Right renal cortex interstitium (tissue), 3 donors: ENCODE measurements at regions not wholly inside any gene's neighbourhood (a gene's known extent, or its start where the extent isn't known, plus 50 kb on each side); places are given as distances from the start of the nearest gene placed in this dataset.
"Not testable (repeated sequence)": the region's sequence is repeated elsewhere in the genome, so short reads cannot be mapped to it uniquely, and the experiment has no call there.

ENCODE experiments used
- DNase-seq, 3 donors: peaks; one replicate each; pipeline ENCODE4 v3.0.0-alpha.2; 2013; ENCODE audit warnings: low read depth in 3 of 3, low spot score in 2 of 3

GRCh38 chr2:6183226-6183625 is 491.0 kb downstream of the SOX11 start:
- no peak for DNase-seq

DNA sequence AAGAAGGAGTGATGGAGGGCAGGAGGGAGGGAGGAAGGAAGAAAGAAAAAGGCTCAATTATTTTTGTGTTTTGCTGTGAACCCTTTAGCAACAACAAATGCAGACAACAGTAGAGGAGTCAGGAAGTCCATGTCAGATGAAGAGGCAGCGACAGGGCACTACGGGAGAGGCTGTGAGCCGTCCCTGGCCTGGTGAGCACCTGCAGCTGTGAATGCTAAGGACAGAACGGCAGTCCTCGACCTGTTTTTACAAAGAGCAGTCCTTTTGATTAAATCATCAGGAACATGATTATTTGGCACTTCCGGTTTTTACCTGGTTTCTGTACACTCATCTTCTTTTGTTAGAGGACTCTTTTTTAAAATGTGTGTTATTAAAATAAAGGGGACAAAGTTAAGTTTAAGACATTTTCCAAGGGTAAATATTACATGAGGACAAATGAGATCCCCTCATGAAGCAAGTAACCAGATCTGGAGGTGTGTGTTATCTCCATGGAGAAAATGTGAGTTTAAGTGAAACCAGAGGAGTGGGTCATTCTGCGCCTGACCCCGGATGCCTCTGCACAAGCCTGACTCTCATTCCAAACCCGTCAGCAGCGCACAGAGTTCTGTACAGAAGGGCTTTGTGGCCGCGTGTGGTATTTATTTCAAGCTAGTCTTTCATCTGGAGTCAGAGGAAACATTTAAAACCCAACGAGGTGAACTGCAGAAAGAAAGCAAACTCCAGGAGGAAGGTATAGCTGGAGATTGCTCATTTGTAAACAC is 492.5 kb downstream of the SOX11 start:
- DNase-seq: peak in 2 of 3 donors; percentile 67 to 77

GRCh38 chr2:6186332-6187151 is 494.4 kb downstream of the SOX11 start:
- DNase-seq: no peak

DNA sequence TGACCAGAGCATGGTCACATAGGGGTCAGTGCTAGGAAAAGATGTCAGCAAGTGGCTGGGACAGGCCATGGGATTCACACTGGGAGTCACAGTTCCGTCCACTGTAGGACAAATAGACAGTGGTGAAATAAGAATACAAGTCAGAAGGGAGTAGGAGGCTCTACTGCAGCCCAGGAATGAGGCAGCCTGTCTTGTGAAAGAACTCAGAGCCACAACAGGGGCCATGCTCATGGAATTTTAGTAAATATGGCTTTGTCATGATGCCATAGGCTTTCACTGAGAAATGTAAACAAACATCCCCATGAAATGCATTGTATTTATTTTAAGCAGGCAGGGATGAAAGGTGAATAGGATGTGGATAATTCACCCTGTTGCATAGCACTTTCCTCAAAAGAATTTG is 504.3 kb downstream of the SOX11 start:
- DNase-seq: no peak

- not testable (repeated sequence) for DNase-seq
These were observed 506.3 kb downstream of the SOX11 start for GRCh38 chr2:6198370-6198919.

DNA sequence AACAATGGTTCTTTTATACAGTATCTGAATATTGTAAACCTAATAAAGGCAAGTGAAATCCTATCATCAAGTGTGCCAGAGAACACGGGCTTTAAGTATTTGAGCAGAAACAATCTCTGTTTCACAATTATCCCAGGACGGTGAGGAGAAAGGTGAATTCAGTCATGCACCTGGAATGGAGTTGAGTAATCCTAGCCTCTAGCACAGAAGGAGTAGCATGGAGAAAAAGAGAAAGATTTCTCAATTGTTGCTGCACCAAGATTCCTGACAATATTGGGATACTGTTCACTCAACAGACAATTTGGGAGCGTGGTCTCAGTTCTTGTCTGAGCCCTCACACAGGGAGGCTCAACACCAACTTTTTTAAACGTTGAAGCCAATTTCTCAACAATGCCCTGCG is 510.6 kb downstream of the SOX11 start:
- no peak for DNase-seq

GRCh38 chr2:6203291-6203959 is 511.2 kb downstream of the SOX11 start:
- no peak for DNase-seq

DNA sequence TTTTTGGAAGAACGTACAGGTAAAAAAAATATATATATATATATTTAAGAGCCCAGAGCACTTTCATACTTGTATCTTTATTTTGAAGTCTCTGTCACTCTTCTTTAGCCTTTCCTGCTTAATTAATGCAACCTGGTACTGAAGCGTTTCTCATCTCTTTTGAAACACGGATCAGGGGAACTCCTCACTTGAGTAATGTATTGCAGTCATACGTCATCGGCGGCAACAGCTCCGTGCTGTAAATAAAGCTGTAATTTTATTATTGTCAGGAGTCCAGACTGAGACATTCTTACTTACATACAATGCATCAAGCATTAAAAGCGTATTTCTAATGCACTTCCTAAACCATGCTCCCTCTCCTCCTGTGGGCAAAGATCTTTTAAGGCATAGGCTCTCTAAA is 514.7 kb downstream of the SOX11 start:
- no peak for DNase-seq

DNA sequence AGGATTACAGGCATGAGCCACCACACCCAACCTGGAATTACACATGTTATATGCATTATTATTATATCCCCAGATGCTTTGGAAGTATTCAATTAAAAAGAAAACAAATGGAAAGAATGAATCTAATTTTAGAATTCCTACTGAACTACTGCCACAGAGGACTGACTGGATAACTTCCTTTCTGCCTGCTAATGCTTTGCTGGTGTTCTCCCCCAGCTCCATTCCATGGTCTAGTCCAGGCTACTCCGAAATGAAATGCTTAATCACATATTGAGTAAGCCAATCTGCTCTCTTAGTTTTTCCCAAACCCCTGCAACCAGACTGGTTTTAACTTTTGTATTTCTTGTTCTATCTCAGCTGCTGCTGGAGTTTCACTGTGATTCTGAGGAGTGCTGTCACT is 519.1 kb downstream of the SOX11 start:
- no peak for DNase-seq

- no peak for DNase-seq
These were observed 520.3 kb downstream of the SOX11 start for GRCh38 chr2:6212491-6212890.

DNA sequence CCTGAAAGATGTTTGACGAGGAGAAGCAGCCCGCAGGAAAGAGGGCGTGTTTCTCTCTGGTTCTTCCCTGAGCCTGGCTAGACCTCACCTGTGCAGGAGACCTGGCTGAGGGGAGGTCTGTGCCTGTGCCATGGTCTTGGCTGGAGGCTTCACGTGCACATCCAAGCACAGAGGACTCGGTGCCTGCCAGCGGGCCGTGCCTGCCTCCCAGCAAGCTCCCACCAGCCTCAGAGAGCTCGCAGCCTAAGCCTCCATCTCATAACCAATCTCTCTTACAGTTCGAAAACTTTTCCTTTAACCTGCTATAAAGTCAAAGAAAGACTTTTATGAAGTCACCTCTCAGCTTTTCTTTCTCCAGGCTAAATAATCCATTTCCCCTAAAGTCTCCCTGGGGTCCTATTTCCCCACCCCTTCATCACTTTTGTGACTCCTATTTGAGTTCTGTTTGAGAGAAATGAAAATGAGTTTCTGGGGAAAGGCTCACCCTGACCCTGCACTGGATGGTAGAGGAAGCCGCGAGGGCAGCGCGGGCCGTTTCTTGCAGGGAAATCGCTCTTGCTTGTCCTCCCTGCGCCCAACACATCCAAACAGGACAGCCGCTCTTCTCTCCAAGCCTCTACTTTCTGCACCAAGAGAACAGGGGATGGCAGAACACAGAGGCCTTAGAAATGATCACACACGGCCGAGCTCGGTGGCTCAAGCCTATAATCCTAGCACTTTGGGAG is 521.0 kb downstream of the SOX11 start:
- no peak for DNase-seq

DNA sequence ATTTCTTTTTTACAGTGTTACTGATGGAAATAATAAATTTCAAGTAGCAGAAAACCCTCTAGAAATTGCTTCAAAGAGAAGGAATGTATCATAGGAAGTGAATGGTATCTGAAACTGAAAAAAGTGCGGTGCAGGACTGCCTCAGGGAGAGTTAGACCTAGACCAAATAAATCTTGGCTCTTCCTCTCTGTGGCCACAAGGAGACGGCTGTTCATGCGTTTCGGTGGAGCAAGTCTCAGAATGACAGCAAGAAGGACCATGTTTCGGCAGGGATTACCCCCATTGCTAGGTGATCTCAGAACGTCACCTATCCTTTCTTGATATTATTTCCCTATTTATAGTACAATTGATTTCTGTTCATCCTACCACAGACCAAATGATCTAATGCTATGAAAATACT is 522.3 kb downstream of the SOX11 start:
- DNase-seq: no peak

- DNase-seq: no peak
These were observed 522.9 kb downstream of the SOX11 start for GRCh38 chr2:6215053-6215452.

- DNase-seq: no peak
These were observed 524.0 kb downstream of the SOX11 start for GRCh38 chr2:6216234-6216633.

DNA sequence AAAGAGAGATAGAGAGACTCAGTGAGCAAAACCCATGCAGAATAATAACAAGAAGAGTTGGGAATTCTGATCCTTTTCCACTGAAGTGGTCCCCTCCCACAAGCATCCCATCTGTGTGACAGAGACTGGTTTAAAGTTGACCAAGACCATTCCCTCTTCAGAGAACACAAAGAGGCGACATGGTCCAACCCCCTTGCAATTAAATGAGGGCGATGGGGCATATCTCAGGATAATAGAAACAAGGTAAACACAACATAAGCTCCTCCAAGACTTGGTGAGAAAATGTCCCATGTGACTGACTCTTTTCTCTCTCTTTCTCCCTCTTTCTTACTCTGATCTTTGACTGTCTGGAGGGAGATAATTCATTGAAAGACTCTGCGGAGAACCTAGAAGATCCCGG is 526.7 kb downstream of the SOX11 start:
- no peak for DNase-seq

DNA sequence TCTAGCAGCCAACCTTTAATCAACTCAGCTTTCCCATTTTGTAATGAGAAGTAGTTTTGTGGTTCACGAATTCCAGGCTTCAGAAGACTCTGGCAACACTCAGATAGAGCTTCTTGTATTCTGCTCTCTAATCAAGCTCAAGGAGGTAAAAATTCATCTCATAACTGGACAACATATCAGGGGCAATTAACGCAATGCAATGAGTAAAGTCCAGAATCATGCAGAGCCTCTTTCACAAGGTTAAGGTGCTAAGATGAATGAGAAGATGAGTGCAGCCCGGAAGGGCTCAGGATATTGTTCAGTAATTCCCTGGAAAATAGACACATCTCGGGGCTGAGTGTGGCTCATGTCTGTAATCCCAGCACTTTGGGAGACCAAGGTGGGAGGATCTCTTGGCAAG is 527.7 kb downstream of the SOX11 start:
- DNase-seq: no peak

DNA sequence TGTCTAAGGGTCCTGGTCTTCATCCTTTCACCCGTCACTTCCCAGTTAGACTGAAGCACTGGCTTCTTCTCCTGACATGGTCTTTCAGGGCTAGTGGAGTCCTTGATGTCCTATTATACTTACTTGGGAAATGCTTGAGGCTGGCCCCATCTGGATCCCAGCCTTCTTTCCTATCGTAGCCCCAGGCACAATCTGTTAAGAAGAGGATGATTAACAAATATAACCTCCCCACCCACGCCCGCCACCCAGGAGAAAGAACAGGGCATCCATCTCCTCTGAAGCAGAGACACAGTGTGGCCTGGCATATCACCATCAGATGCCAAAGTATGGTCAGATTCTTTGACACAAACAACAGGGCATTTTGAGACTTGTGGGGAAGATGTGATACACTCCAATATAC is 530.1 kb downstream of the SOX11 start:
- no peak for DNase-seq

DNA sequence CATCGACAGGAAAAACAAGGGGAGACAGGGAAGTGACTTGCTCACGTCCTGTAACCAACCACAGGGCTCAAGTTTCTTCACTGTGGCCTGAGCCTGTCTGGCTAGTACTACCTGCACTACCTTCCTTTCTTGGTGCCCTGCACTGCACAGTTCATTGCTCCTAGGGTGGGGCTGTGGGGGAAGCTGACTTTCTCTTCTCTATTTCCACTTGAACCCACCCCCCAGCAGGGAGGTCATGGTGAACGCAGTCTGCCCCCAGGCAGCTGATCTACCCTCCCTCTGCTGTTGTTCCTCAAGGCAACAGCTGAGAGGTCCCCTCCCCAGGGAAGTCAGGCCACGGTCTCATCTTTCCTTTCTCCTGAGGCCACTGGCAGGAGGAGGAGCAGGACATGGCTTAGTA is 532.1 kb downstream of the SOX11 start:
- DNase-seq: peak in 1 of 3 donors; percentile 50

DNA sequence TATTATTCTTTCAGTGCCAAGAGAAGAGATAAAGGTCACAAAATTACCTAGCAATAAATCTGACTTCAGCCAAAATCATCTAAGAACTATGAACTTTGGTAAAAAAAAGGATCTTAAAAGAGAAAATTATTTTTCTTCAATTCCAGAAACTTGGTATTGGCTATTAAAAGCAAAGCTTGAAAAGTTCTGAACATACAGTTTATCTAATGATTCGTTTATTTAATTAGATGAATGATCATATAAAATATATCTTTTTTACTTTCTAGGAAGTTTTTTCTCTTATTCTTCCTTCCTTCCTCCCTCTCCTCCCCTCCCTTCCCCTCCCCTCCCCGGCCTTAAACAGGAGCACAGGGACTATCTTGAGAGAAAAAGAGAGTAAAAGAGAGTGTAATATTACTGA is 536.1 kb downstream of the SOX11 start:
- no peak for DNase-seq

DNA sequence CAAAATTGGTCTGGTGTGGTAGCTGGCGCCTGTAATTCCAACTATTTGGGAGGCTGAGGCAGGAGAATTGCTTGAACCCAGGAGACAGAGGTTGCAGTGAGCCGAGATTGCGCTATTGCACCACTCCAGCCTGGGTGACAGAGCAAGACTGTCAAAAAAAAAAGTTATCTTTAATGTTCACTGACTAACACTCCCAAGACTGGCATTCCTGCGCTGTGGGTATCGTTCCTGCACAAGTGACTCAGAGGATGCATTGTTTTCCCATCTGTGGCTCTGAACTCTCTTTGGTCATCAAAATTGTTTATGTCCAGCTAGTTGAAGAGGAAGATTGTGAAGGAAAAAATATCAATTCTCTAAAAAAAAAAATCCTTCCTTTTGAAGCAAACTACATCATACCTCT is 539.0 kb downstream of the SOX11 start:
- DNase-seq: no peak

DNA sequence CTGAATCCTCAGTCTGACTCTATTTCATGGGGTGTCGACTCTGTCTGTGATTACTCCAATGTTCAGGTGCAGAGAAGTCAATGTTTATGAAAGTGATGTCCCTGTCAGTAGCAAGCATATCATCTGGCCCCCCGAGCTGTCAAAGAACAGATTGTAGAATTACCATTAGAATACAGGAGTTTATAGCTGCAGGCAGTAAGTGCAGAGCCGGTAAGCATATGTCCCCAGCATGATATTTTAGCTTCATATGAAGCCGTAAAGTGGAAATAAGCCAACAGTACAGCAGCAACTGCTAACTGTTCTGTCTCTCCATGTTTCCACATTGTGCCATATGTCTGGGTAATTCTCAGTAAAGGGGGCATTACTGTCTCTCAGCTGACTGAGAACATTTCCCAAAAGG is 541.8 kb downstream of the SOX11 start:
- DNase-seq: no peak
